ENCODE measurements at regions not wholly inside any gene's neighbourhood (a gene's known extent, or its start where the extent isn't known, plus 50 kb on each side); places are given as distances from the start of the nearest gene placed in this dataset.

GRCh38 chr2:236665572-236666118 lies 96.0 kb downstream of the ACKR3 start:
- H3K36me3 ChIP-seq (ENCODE audit: control insufficient read depth, low read depth, low read length): no peaks in the 10 kb centered on the region

GRCh38 chr2:236666646-236667204 lies 97.1 kb downstream of the ACKR3 start:
- Histone ChIP-seq H3K4me1 (ENCODE audit: control insufficient read depth, low read depth, low read length) (peaks cover 7% of the 10 kb centered on the region), H3K36me3 (ENCODE audit: control insufficient read depth, low read depth, low read length) (no peaks in the 10 kb centered on the region), H3K9me3 (ENCODE audit: control insufficient read depth, low read depth, low read length) (no peaks in the 10 kb centered on the region), H3K4me3 (ENCODE audit: low read length) (no peak overlapping the region), H3K27me3 (ENCODE audit: control insufficient read depth, insufficient read depth, low read length) (no peaks in the 10 kb centered on the region), H3K27ac (ENCODE audit: low read length) (no peak overlapping the region), H3K9ac (ENCODE audit: low read length) (no peak overlapping the region)

More at GRCh38 chr2:236665572-236666118, 96.0 kb downstream of the ACKR3 start:
- H3K4me3 ChIP-seq (ENCODE audit: low read length): no peak overlapping the region
- no peak overlapping the region for H3K27ac ChIP-seq (ENCODE audit: low read length)
- peaks cover 17% of the 10 kb centered on the region for H3K4me1 ChIP-seq (ENCODE audit: control insufficient read depth, low read depth, low read length)
- H3K9me3 ChIP-seq (ENCODE audit: control insufficient read depth, low read depth, low read length): no peaks in the 10 kb centered on the region
- no peaks in the 10 kb centered on the region for H3K27me3 ChIP-seq (ENCODE audit: control insufficient read depth, insufficient read depth, low read length)
- H3K9ac ChIP-seq (ENCODE audit: low read length): no peak overlapping the region

GRCh38 chr2:236667526-236667925 lies 97.9 kb downstream of the ACKR3 start:
- no peaks in the 10 kb centered on the region for H3K36me3 ChIP-seq (ENCODE audit: control insufficient read depth, low read depth, low read length)
- no peaks in the 10 kb centered on the region for H3K9me3 ChIP-seq (ENCODE audit: control insufficient read depth, low read depth, low read length)
- H3K9ac ChIP-seq (ENCODE audit: low read length): no peak overlapping the region
- H3K4me3 ChIP-seq (ENCODE audit: low read length): no peak overlapping the region
- no peak overlapping the region for H3K27ac ChIP-seq (ENCODE audit: low read length)
- no peaks in the 10 kb centered on the region for H3K27me3 ChIP-seq (ENCODE audit: control insufficient read depth, insufficient read depth, low read length)
- H3K4me1 ChIP-seq (ENCODE audit: control insufficient read depth, low read depth, low read length): peaks cover 6% of the 10 kb centered on the region

GRCh38 chr2:236668531-236668969 lies 98.9 kb downstream of the ACKR3 start:
- no peak overlapping the region for H3K27ac ChIP-seq (ENCODE audit: low read length)
- H3K4me1 ChIP-seq (ENCODE audit: control insufficient read depth, low read depth, low read length): peaks cover 6% of the 10 kb centered on the region
- no peak overlapping the region for H3K4me3 ChIP-seq (ENCODE audit: low read length)
- no peaks in the 10 kb centered on the region for H3K27me3 ChIP-seq (ENCODE audit: control insufficient read depth, insufficient read depth, low read length)
- H3K9ac ChIP-seq (ENCODE audit: low read length): no peak overlapping the region
- no peaks in the 10 kb centered on the region for H3K36me3 ChIP-seq (ENCODE audit: control insufficient read depth, low read depth, low read length)
- H3K9me3 ChIP-seq (ENCODE audit: control insufficient read depth, low read depth, low read length): no peaks in the 10 kb centered on the region

GRCh38 chr2:236670235-236670620 lies 100.6 kb downstream of the ACKR3 start:
- no peak overlapping the region for H3K27ac ChIP-seq (ENCODE audit: low read length)
- H3K9ac ChIP-seq (ENCODE audit: low read length): no peak overlapping the region
- peaks cover 3% of the 10 kb centered on the region for H3K9me3 ChIP-seq (ENCODE audit: control insufficient read depth, low read depth, low read length)
- no peaks in the 10 kb centered on the region for H3K36me3 ChIP-seq (ENCODE audit: control insufficient read depth, low read depth, low read length)
- H3K4me3 ChIP-seq (ENCODE audit: low read length): no peak overlapping the region
- H3K4me1 ChIP-seq (ENCODE audit: control insufficient read depth, low read depth, low read length): peaks cover 6% of the 10 kb centered on the region
- H3K27me3 ChIP-seq (ENCODE audit: control insufficient read depth, insufficient read depth, low read length): no peaks in the 10 kb centered on the region

GRCh38 chr2:236671896-236672562 lies 102.4 kb downstream of the ACKR3 start:
- Histone ChIP-seq H3K9me3 (ENCODE audit: control insufficient read depth, low read depth, low read length) (peaks cover 3% of the 10 kb centered on the region), H3K36me3 (ENCODE audit: control insufficient read depth, low read depth, low read length) (no peaks in the 10 kb centered on the region), H3K4me1 (ENCODE audit: control insufficient read depth, low read depth, low read length) (peaks cover 6% of the 10 kb centered on the region), H3K9ac (ENCODE audit: low read length) (no peak overlapping the region), H3K27ac (ENCODE audit: low read length) (no peak overlapping the region), H3K27me3 (ENCODE audit: control insufficient read depth, insufficient read depth, low read length) (no peaks in the 10 kb centered on the region), H3K4me3 (ENCODE audit: low read length) (no peak overlapping the region)

- Histone ChIP-seq H3K27ac (ENCODE audit: low read length) (no peak overlapping the region), H3K4me1 (ENCODE audit: control insufficient read depth, low read depth, low read length) (peaks cover 6% of the 10 kb centered on the region), H3K9ac (ENCODE audit: low read length) (no peak overlapping the region), H3K9me3 (ENCODE audit: control insufficient read depth, low read depth, low read length) (peaks cover 3% of the 10 kb centered on the region), H3K4me3 (ENCODE audit: low read length) (no peak overlapping the region), H3K27me3 (ENCODE audit: control insufficient read depth, insufficient read depth, low read length) (no peaks in the 10 kb centered on the region), H3K36me3 (ENCODE audit: control insufficient read depth, low read depth, low read length) (no peaks in the 10 kb centered on the region)
Measured at GRCh38 chr2:236672606-236673005, 103.0 kb downstream of the ACKR3 start.

- Histone ChIP-seq H3K4me1 (ENCODE audit: control insufficient read depth, low read depth, low read length) (peaks cover 6% of the 10 kb centered on the region), H3K9me3 (ENCODE audit: control insufficient read depth, low read depth, low read length) (peaks cover 3% of the 10 kb centered on the region), H3K4me3 (ENCODE audit: low read length) (no peak overlapping the region), H3K27ac (ENCODE audit: low read length) (no peak overlapping the region), H3K27me3 (ENCODE audit: control insufficient read depth, insufficient read depth, low read length) (no peaks in the 10 kb centered on the region), H3K36me3 (ENCODE audit: control insufficient read depth, low read depth, low read length) (no peaks in the 10 kb centered on the region), H3K9ac (ENCODE audit: low read length) (no peak overlapping the region)
Measured at GRCh38 chr2:236673126-236673822, 103.6 kb downstream of the ACKR3 start.

- peaks cover 6% of the 10 kb centered on the region for H3K4me1 ChIP-seq (ENCODE audit: control insufficient read depth, low read depth, low read length)
- H3K27me3 ChIP-seq (ENCODE audit: control insufficient read depth, insufficient read depth, low read length): no peaks in the 10 kb centered on the region
- no peaks in the 10 kb centered on the region for H3K36me3 ChIP-seq (ENCODE audit: control insufficient read depth, low read depth, low read length)
- H3K27ac ChIP-seq (ENCODE audit: low read length): no peak overlapping the region
- H3K4me3 ChIP-seq (ENCODE audit: low read length): no peak overlapping the region
- no peak overlapping the region for H3K9ac ChIP-seq (ENCODE audit: low read length)
- peaks cover 3% of the 10 kb centered on the region for H3K9me3 ChIP-seq (ENCODE audit: control insufficient read depth, low read depth, low read length)
Measured at GRCh38 chr2:236673823-236674185, 104.2 kb downstream of the ACKR3 start.

GRCh38 chr2:236674238-236674637 lies 104.6 kb downstream of the ACKR3 start:
- Histone ChIP-seq H3K27ac (ENCODE audit: low read length) (no peak overlapping the region), H3K36me3 (ENCODE audit: control insufficient read depth, low read depth, low read length) (no peaks in the 10 kb centered on the region), H3K9ac (ENCODE audit: low read length) (no peak overlapping the region), H3K4me3 (ENCODE audit: low read length) (no peak overlapping the region), H3K4me1 (ENCODE audit: control insufficient read depth, low read depth, low read length) (peaks cover 6% of the 10 kb centered on the region), H3K9me3 (ENCODE audit: control insufficient read depth, low read depth, low read length) (peaks cover 3% of the 10 kb centered on the region), H3K27me3 (ENCODE audit: control insufficient read depth, insufficient read depth, low read length) (no peaks in the 10 kb centered on the region)

- no peak overlapping the region for H3K27ac ChIP-seq (ENCODE audit: low read length)
- peaks cover 6% of the 10 kb centered on the region for H3K4me1 ChIP-seq (ENCODE audit: control insufficient read depth, low read depth, low read length)
- no peaks in the 10 kb centered on the region for H3K36me3 ChIP-seq (ENCODE audit: control insufficient read depth, low read depth, low read length)
Measured at GRCh38 chr2:236674646-236675045, 105.0 kb downstream of the ACKR3 start.

More at GRCh38 chr2:236674646-236675045, 105.0 kb downstream of the ACKR3 start:
- no peak overlapping the region for H3K4me3 ChIP-seq (ENCODE audit: low read length)
- H3K9ac ChIP-seq (ENCODE audit: low read length): no peak overlapping the region
- no peaks in the 10 kb centered on the region for H3K27me3 ChIP-seq (ENCODE audit: control insufficient read depth, insufficient read depth, low read length)
- peaks cover 3% of the 10 kb centered on the region for H3K9me3 ChIP-seq (ENCODE audit: control insufficient read depth, low read depth, low read length)
